Raji (cell line): ENCODE measurements at regions not wholly inside any gene's neighbourhood (a gene's known extent, or its start where the extent isn't known, plus 50 kb on each side); places are given as distances from the start of the nearest gene placed in this dataset.

Experiments used
- POLR2A ChIP-seq: IDR thresholded peaks from 2 replicates; pipeline ENCODE4 v1.6.1; 2011; ENCODE audit warnings: low read depth, low read length, control low read depth; ENCODE audit not compliant: insufficient read depth

- TF ChIP-seq POLR2A, result no peak
These were observed 912.3 kb upstream of the SEMA6A start for GRCh38 chr5:117486879-117487391.

GRCh38 chr5:117486261-117486660 lies 911.6 kb upstream of the SEMA6A start:
- TF ChIP-seq POLR2A, result no peak

- TF ChIP-seq POLR2A, result no peak
These were observed 901.3 kb upstream of the SEMA6A start for GRCh38 chr5:117475919-117476318.

GRCh38 chr5:117473165-117473564 lies 898.5 kb upstream of the SEMA6A start:
- no peak for TF ChIP-seq POLR2A

- no peak for TF ChIP-seq POLR2A
These were observed 889.4 kb upstream of the SEMA6A start for GRCh38 chr5:117463881-117464570.

GRCh38 chr5:117461966-117462365 lies 887.3 kb upstream of the SEMA6A start:
- TF ChIP-seq POLR2A, result no peak

- TF ChIP-seq POLR2A, result no peak
These were observed 886.8 kb upstream of the SEMA6A start for GRCh38 chr5:117461403-117461802.

GRCh38 chr5:117457656-117458055 lies 883.0 kb upstream of the SEMA6A start:
- TF ChIP-seq POLR2A, result no peak

GRCh38 chr5:117456866-117457470 lies 882.3 kb upstream of the SEMA6A start:
- no peak for TF ChIP-seq POLR2A

- no peak for TF ChIP-seq POLR2A
These were observed 880.9 kb upstream of the SEMA6A start for GRCh38 chr5:117455236-117456233.

GRCh38 chr5:117454716-117455212 lies 880.1 kb upstream of the SEMA6A start:
- TF ChIP-seq POLR2A, result peak; percentile 29; the same call in 1 of the 2 replicates

- no peak for TF ChIP-seq POLR2A
These were observed 862.2 kb upstream of the SEMA6A start for GRCh38 chr5:117436846-117437245.

GRCh38 chr5:117435203-117435602 lies 860.6 kb upstream of the SEMA6A start:
- no peak for TF ChIP-seq POLR2A

- no peak for TF ChIP-seq POLR2A
These were observed 859.6 kb upstream of the SEMA6A start for GRCh38 chr5:117434254-117434653.

- no peak for TF ChIP-seq POLR2A
These were observed 859.2 kb upstream of the SEMA6A start for GRCh38 chr5:117433818-117434217.

GRCh38 chr5:117431091-117431490 lies 856.5 kb upstream of the SEMA6A start:
- TF ChIP-seq POLR2A, result no peak

- TF ChIP-seq POLR2A, result no peak
These were observed 850.5 kb upstream of the SEMA6A start for GRCh38 chr5:117425163-117425562.
